A673 (cell line): ENCODE measurements at regions not wholly inside any gene's neighbourhood (a gene's known extent, or its start where the extent isn't known, plus 50 kb on each side); places are given as distances from the start of the nearest gene placed in this dataset.

Source experiments
- BruUV-seq: library from RNA; stranded (reverse); fragments of 400-500 nt; replicated peaks from 2 replicates; lab custom pipeline; 2021; lab: Mats Ljungman, UMichigan
- CTCF ChIA-PET: fragments of 300-600 bp; sonication (Branson Sonifier 250); formaldehyde crosslinking; loops from one replicate; lab custom pipeline; 2022; ENCODE audit warnings: antibody characterized with exemption; lab: Charles Lee
- POLR2A ChIA-PET: fragments of 300-600 bp; sonication (Branson Sonifier 250); formaldehyde crosslinking; loops from one replicate; lab custom pipeline; 2022; ENCODE audit warnings: antibody characterized with exemption; ENCODE audit not compliant: low non-redundant PET; lab: Charles Lee
- DNase-seq: peaks from one replicate; pipeline ENCODE4 v3.0.0-alpha.2; 2015; ENCODE audit warnings: low spot score
- H3K27ac ChIP-seq: fragments of 200-600 bp; sonication (generic); 2 replicates; pipeline ENCODE4 v1.5.1; 2016; ENCODE audit warnings: mixed run types, low read depth, mild to moderate bottlenecking, mixed read lengths, antibody characterized with exemption, low read length; ENCODE audit not compliant: poor library complexity, severe bottlenecking
- H3K27me3 ChIP-seq: fragments of 200-600 bp; sonication (generic); replicated peaks from 2 replicates; pipeline ENCODE4 v1.6.1; 2017; ENCODE audit warnings: mixed run types, low read depth, mild to moderate bottlenecking, mixed read lengths, antibody characterized with exemption, low read length; ENCODE audit not compliant: insufficient read depth, poor library complexity
- H3K36me3 ChIP-seq: fragments of 200-600 bp; sonication (generic); 2 replicates; pipeline ENCODE4 v1.6.1; 2016; ENCODE audit warnings: mixed run types, mild to moderate bottlenecking, mixed read lengths, antibody characterized with exemption, low read length; ENCODE audit not compliant: insufficient read depth, poor library complexity, severe bottlenecking
- H3K4me1 ChIP-seq: fragments of 200-600 bp; sonication (generic); 2 replicates; pipeline ENCODE4 v1.6.1; 2017; ENCODE audit warnings: mixed run types, mild to moderate bottlenecking, mixed read lengths, antibody characterized with exemption, low read length; ENCODE audit not compliant: insufficient read depth, poor library complexity, severe bottlenecking
- H3K4me3 ChIP-seq: fragments of 200-600 bp; sonication (generic); 2 replicates; pipeline ENCODE4 v1.5.1; 2016; ENCODE audit warnings: low read depth, mixed run types, mild to moderate bottlenecking, mixed read lengths, low read length; ENCODE audit not compliant: poor library complexity, severe bottlenecking
- H3K9me3 ChIP-seq: fragments of 200-600 bp; sonication (generic); 2 replicates; pipeline ENCODE4 v1.6.1; 2016; ENCODE audit warnings: mixed run types, low read depth, mild to moderate bottlenecking, mixed read lengths, antibody characterized with exemption, low read length; ENCODE audit not compliant: poor library complexity, severe bottlenecking
- CTCF ChIP-seq: fragments of 300-800, 200-600 bp; sonication (generic); conservative IDR thresholded peaks from 2 replicates; pipeline ENCODE4 v1.5.1; 2017; ENCODE audit warnings: low read depth, mild to moderate bottlenecking, antibody characterized with exemption, low read length, moderate library complexity, mixed read lengths
- EZH2 ChIP-seq: fragments of 200-600 bp; sonication (generic); IDR thresholded peaks from 2 replicates; pipeline ENCODE4 v1.6.1; 2017; ENCODE audit warnings: borderline replicate concordance, low read depth, mild to moderate bottlenecking, mixed read lengths, antibody characterized with exemption, low read length; ENCODE audit not compliant: poor library complexity, severe bottlenecking
- intact Hi-C: fragments of 100-400 bp; cut with micrococcal nuclease; formaldehyde crosslinking; loops from one replicate; pipeline ENCODE4 v1.10.0; 2022; ENCODE audit not compliant: unreplicated experiment

- no peak overlapping the region for H3K27ac ChIP-seq
- ChIA-PET CTCF (no interaction called here), POLR2A (no interaction called here)
- intact Hi-C loops = no loop called here
- no peak overlapping the region for H3K4me3 ChIP-seq
- H3K36me3 ChIP-seq = no peaks in the 10 kb centered on the region
- no TSS peak for BruUV-seq
- no peak for DNase-seq
- peaks cover 1% of the 10 kb centered on the region for H3K4me1 ChIP-seq
- no peaks in the 10 kb centered on the region for H3K27me3 ChIP-seq
- no peak for TF ChIP-seq CTCF
- no peak for TF ChIP-seq EZH2
- no peaks in the 10 kb centered on the region for H3K9me3 ChIP-seq
Measured at GRCh38 chr6:147137986-147138385, 66.2 kb upstream of the STXBP5 start.

GRCh38 chr6:147138835-147139234 is 65.4 kb upstream of the STXBP5 start:
- no peak for TF ChIP-seq EZH2
- no peak for TF ChIP-seq CTCF
- DNase-seq = no peak
- no TSS peak for BruUV-seq

GRCh38 chr6:147141711-147142308 is 62.4 kb upstream of the STXBP5 start:
- Histone ChIP-seq H3K36me3 (no peaks in the 10 kb centered on the region), H3K9me3 (no peaks in the 10 kb centered on the region), H3K4me3 (no peak overlapping the region), H3K4me1 (no peaks in the 10 kb centered on the region), H3K27me3 (no peaks in the 10 kb centered on the region), H3K27ac (no peak overlapping the region)
- no peak for DNase-seq
- intact Hi-C loops = no loop called here
- ChIA-PET POLR2A (no interaction called here), CTCF (no interaction called here)
- TF ChIP-seq CTCF = no peak
- TF ChIP-seq EZH2 = no peak
- BruUV-seq = no TSS peak

More at GRCh38 chr6:147138835-147139234, 65.4 kb upstream of the STXBP5 start:
- no peak overlapping the region for H3K27ac ChIP-seq
- ChIA-PET CTCF (no interaction called here), POLR2A (no interaction called here)
- no peaks in the 10 kb centered on the region for H3K9me3 ChIP-seq
- no peaks in the 10 kb centered on the region for H3K4me1 ChIP-seq
- H3K27me3 ChIP-seq = no peaks in the 10 kb centered on the region
- H3K36me3 ChIP-seq = no peaks in the 10 kb centered on the region
- H3K4me3 ChIP-seq = no peak overlapping the region
- intact Hi-C loops = no loop called here
